ENCODE measurements at regions not wholly inside any gene's neighbourhood (a gene's known extent, or its start where the extent isn't known, plus 50 kb on each side); places are given as distances from the start of the nearest gene placed in this dataset.

DNA sequence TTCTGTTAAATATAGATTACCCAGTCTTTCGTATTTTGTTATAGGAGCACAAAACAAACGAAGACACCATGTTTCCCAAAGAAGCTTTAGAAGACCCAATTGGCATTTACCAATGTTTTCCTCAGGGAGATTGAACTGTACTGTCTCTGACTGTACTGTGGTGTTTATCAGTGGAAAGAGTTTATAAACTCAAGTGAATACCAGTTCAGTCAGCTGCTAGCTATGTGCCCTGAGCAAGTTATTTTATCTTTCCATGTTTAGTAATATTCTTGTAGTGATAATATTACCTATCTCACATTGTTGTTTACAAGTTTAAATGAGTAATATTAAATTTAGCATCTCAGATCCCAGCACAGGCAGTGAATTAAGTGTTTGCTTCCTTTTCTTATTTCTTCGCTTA is 773.2 kb downstream of the KCNA4 start:
- Histone ChIP-seq H4K20me1 (replicated peaks; ENCODE audit: control insufficient read depth, extremely low read depth, insufficient read depth, low read length) (no peaks in the 10 kb centered on the region), H3K36me3 (ENCODE audit: control insufficient read depth in 2 of 2, extremely low read depth in 1 of 2, insufficient read depth in 2 of 2, low read length in 2 of 2) (no peaks in the 10 kb centered on the region), H2AFZ (ENCODE audit: low read depth, low read length) (no peak overlapping the region), H3K27me3 (ENCODE audit: control insufficient read depth in 2 of 2, insufficient read depth in 2 of 2, low read length in 2 of 2) (no peaks in the 10 kb centered on the region), H3K4me1 (ENCODE audit: control insufficient read depth, extremely low read depth, insufficient read depth, low read length) (no peaks in the 10 kb centered on the region), H3K4me3 (replicated peaks in 1 of 3; ENCODE audit: insufficient read depth in 1 of 3, low read depth in 1 of 3, low read length in 3 of 3) (no peak overlapping the region), H3K9me3 (replicated peaks; ENCODE audit: control insufficient read depth, insufficient read depth, low read length) (no peaks in the 10 kb centered on the region), H3K9ac (replicated peaks; ENCODE audit: extremely low read depth, insufficient read depth, low read length) (no peak overlapping the region), H3K4me2 (ENCODE audit: insufficient read depth, low read length) (no peak overlapping the region), H3K79me2 (ENCODE audit: control insufficient read depth, insufficient read depth, low read length) (no peaks in the 10 kb centered on the region), H3K27ac (ENCODE audit: insufficient read depth, low read depth, low read length) (no peak overlapping the region), H3K9me1 (replicated peaks; ENCODE audit: control insufficient read depth, extremely low read depth, insufficient read depth, low read length) (no peaks in the 10 kb centered on the region)
- BruUV-seq (replicated peaks), result no TSS peak
- DNase-seq (ENCODE audit: low read depth, low spot score) (no peak), FAIRE-seq (no peak)
- ChIA-PET CTCF (interaction anchor here (1.4 kb wide), 1 partner anchor 17 kb away, joined by 3 read pairs; no protein-coding TSS in a partner anchor), POLR2A (no interaction called here)
- dilution Hi-C loops (cut with MboI; ENCODE audit: extremely low pct_ligation_motif_present, low sequenced_read_pairs), result no loop called here
- intact Hi-C loops (cut with micrococcal nuclease), result no loop called here
- TF ChIP-seq GATA2 (IDR thresholded peaks at IDR 0.05; ENCODE audit: insufficient read depth, insufficient read length, low read depth, low read length) (no peak), POLR2A (IDR thresholded peaks at IDR 0.05; ENCODE audit: low read depth, low read length) (no peak), MYC (IDR thresholded peaks at IDR 0.05; ENCODE audit: low read depth, low read length) (no peak), POLR2AphosphoS5 (IDR thresholded peaks at IDR 0.05; ENCODE audit: insufficient read depth, low read depth, low read length) (no peak), FOS (IDR thresholded peaks at IDR 0.05; ENCODE audit: borderline replicate concordance, insufficient read depth, low read length) (no peak), EZH2 (IDR thresholded peaks at IDR 0.05; ENCODE audit: borderline replicate concordance, low read depth, low read length, severe bottlenecking) (no peak), JUN (IDR thresholded peaks at IDR 0.05; ENCODE audit: borderline replicate concordance, insufficient read depth, insufficient read length, low read depth) (no peak)
- TF ChIP-seq, protein P1, sequence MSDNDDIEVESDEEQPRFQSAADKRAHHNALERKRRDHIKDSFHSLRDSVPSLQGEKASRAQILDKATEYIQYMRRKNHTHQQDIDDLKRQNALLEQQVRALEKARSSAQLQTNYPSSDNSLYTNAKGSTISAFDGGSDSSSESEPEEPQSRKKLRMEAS (IDR thresholded peaks at IDR 0.05; ENCODE audit: insufficient read depth, insufficient read length), result no peak
- TF ChIP-seq, protein P2, sequence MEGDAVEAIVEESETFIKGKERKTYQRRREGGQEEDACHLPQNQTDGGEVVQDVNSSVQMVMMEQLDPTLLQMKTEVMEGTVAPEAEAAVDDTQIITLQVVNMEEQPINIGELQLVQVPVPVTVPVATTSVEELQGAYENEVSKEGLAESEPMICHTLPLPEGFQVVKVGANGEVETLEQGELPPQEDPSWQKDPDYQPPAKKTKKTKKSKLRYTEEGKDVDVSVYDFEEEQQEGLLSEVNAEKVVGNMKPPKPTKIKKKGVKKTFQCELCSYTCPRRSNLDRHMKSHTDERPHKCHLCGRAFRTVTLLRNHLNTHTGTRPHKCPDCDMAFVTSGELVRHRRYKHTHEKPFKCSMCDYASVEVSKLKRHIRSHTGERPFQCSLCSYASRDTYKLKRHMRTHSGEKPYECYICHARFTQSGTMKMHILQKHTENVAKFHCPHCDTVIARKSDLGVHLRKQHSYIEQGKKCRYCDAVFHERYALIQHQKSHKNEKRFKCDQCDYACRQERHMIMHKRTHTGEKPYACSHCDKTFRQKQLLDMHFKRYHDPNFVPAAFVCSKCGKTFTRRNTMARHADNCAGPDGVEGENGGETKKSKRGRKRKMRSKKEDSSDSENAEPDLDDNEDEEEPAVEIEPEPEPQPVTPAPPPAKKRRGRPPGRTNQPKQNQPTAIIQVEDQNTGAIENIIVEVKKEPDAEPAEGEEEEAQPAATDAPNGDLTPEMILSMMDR (IDR thresholded peaks at IDR 0.05; ENCODE audit: extremely low read depth in 1 of 2, insufficient read depth in 1 of 2, low read depth in 1 of 2, low read length in 2 of 2), result no peak
